D341Med (cell line): ENCODE measurements at regions not wholly inside any gene's neighbourhood (a gene's known extent, or its start where the extent isn't known, plus 50 kb on each side); places are given as distances from the start of the nearest gene placed in this dataset.

ENCODE experiments used
- DNase-seq: peaks from one replicate; pipeline ENCODE4 v3.0.0; 2012; ENCODE audit warnings: low spot score

- DNase-seq: no peak
Measured at GRCh38 chrX:68927178-68927577, 98.4 kb downstream of the EFNB1 start.

GRCh38 chrX:68923147-68923546 is 94.3 kb downstream of the EFNB1 start:
- DNase-seq: no peak

GRCh38 chrX:68922013-68922412 is 93.2 kb downstream of the EFNB1 start:
- no peak for DNase-seq

GRCh38 chrX:68920561-68920960 is 91.7 kb downstream of the EFNB1 start:
- DNase-seq: no peak

GRCh38 chrX:68919707-68920106 is 90.9 kb downstream of the EFNB1 start:
- DNase-seq: no peak

- peak; percentile 34 for DNase-seq
Measured at GRCh38 chrX:68918202-68918601, 89.4 kb downstream of the EFNB1 start.

GRCh38 chrX:68917799-68918198 is 89.0 kb downstream of the EFNB1 start:
- DNase-seq: peak; percentile 34

GRCh38 chrX:68916891-68917290 is 88.1 kb downstream of the EFNB1 start:
- DNase-seq: no peak

GRCh38 chrX:68915778-68916177 is 87.0 kb downstream of the EFNB1 start:
- no peak for DNase-seq

- no peak for DNase-seq
Measured at GRCh38 chrX:68914479-68914946, 85.7 kb downstream of the EFNB1 start.

GRCh38 chrX:68913249-68913547 is 84.4 kb downstream of the EFNB1 start:
- no peak for DNase-seq

GRCh38 chrX:68912113-68912512 is 83.3 kb downstream of the EFNB1 start:
- DNase-seq: no peak

GRCh38 chrX:68910731-68911428 is 82.1 kb downstream of the EFNB1 start:
- DNase-seq: no peak

- DNase-seq: no peak
Measured at GRCh38 chrX:68909945-68910344, 81.1 kb downstream of the EFNB1 start.

GRCh38 chrX:68908071-68908470 is 79.2 kb downstream of the EFNB1 start:
- no peak for DNase-seq

GRCh38 chrX:68902706-68903504 is 74.1 kb downstream of the EFNB1 start:
- no peak for DNase-seq

- no peak for DNase-seq
Measured at GRCh38 chrX:68901519-68901918, 72.7 kb downstream of the EFNB1 start.

- DNase-seq: no peak
Measured at GRCh38 chrX:68898598-68898997, 69.8 kb downstream of the EFNB1 start.

GRCh38 chrX:68897118-68897945 is 68.5 kb downstream of the EFNB1 start:
- DNase-seq: no peak

- DNase-seq: no peak
Measured at GRCh38 chrX:68896581-68896980, 67.8 kb downstream of the EFNB1 start.

- no peak for DNase-seq
Measured at GRCh38 chrX:68895778-68896177, 67.0 kb downstream of the EFNB1 start.

- no peak for DNase-seq
Measured at GRCh38 chrX:68895341-68895755, 66.5 kb downstream of the EFNB1 start.
